H9 (cell line): ENCODE measurements at regions not wholly inside any gene's neighbourhood (a gene's known extent, or its start where the extent isn't known, plus 50 kb on each side); places are given as distances from the start of the nearest gene placed in this dataset.
"Not testable (repeated sequence)": the region's sequence is repeated elsewhere in the genome, so short reads cannot be mapped to it uniquely, and the experiment has no call there.

Experiments used
- DNase-seq: peaks from one replicate; pipeline ENCODE4 v3.0.0-alpha.2; 2017
- H2AFZ ChIP-seq: one replicate; pipeline ENCODE4 v1.6.1; 2013; ENCODE audit warnings: mild to moderate bottlenecking, low read length, control low read depth, moderate library complexity
- H2AK5ac ChIP-seq: 2 replicates; pipeline ENCODE4 v1.6.1; 2013; ENCODE audit warnings: low read length, control low read depth, mixed read lengths; ENCODE audit not compliant: insufficient read length
- H2BK120ac ChIP-seq: one replicate; pipeline ENCODE4 v1.6.1; 2013; ENCODE audit warnings: low read depth, mild to moderate bottlenecking, low read length, control low read depth, inconsistent platforms; ENCODE audit not compliant: poor library complexity, severe bottlenecking
- H2BK12ac ChIP-seq: 2 replicates; pipeline ENCODE4 v1.6.1; 2013; ENCODE audit warnings: low read length, control low read depth, mixed read lengths, low read depth; ENCODE audit not compliant: insufficient read length
- H2BK15ac ChIP-seq: 2 replicates; pipeline ENCODE4 v1.6.1; 2013; ENCODE audit warnings: low read depth, low read length, control low read depth
- H2BK20ac ChIP-seq: one replicate; pipeline ENCODE4 v1.6.1; 2013; ENCODE audit warnings: low read depth, mild to moderate bottlenecking, low read length, control low read depth, inconsistent platforms; ENCODE audit not compliant: poor library complexity, severe bottlenecking
- H2BK5ac ChIP-seq: 2 replicates; pipeline ENCODE4 v1.6.1; 2013; ENCODE audit warnings: low read length, control low read depth, mixed read lengths; ENCODE audit not compliant: insufficient read length
- H3K14ac ChIP-seq: 2 replicates; pipeline ENCODE4 v1.6.1; 2013; ENCODE audit warnings: low read length, control low read depth; ENCODE audit not compliant: insufficient read depth
- H3K18ac ChIP-seq: 2 replicates; pipeline ENCODE4 v1.6.1; 2013; ENCODE audit warnings: low read depth, mild to moderate bottlenecking, mixed read lengths, low read length, control low read depth; ENCODE audit not compliant: insufficient read length
- H3K23ac ChIP-seq: 2 replicates; pipeline ENCODE4 v1.6.1; 2013; ENCODE audit warnings: low read length, control low read depth, mixed read lengths, low read depth; ENCODE audit not compliant: insufficient read length
- H3K23me2 ChIP-seq: 2 replicates; pipeline ENCODE4 v1.6.1; 2013; ENCODE audit warnings: low read depth, mild to moderate bottlenecking, mixed read lengths, low read length, control low read depth; ENCODE audit not compliant: insufficient read length, poor library complexity, severe bottlenecking
- H3K27ac ChIP-seq: 2 replicates; pipeline ENCODE4 v1.5.1; 2013; ENCODE audit warnings: low read length, control low read depth, mixed read lengths, low read depth; ENCODE audit not compliant: insufficient read length
- H3K27me3 ChIP-seq: 2 replicates; pipeline ENCODE4 v1.6.1; 2013; ENCODE audit warnings: low read length, control low read depth, inconsistent platforms; ENCODE audit not compliant: insufficient read depth
- H3K4ac ChIP-seq: 2 replicates; pipeline ENCODE4 v1.6.1; 2013; ENCODE audit warnings: low read depth, mild to moderate bottlenecking, control low read depth, inconsistent platforms, low read length, moderate library complexity
- H3K4me1 ChIP-seq: 2 replicates; pipeline ENCODE4 v1.6.1; 2013; ENCODE audit warnings: low read length, control low read depth, inconsistent platforms; ENCODE audit not compliant: insufficient read depth
- H3K4me2 ChIP-seq: 2 replicates; pipeline ENCODE4 v1.6.1; 2013; ENCODE audit warnings: low read length, control low read depth, mixed read lengths; ENCODE audit not compliant: insufficient read length, insufficient read depth
- H3K56ac ChIP-seq: 2 replicates; pipeline ENCODE4 v1.6.1; 2013; ENCODE audit warnings: low read depth, mild to moderate bottlenecking, mixed read lengths, low read length, control low read depth; ENCODE audit not compliant: insufficient read length
- H3K79me1 ChIP-seq: 2 replicates; pipeline ENCODE4 v1.6.1; 2013; ENCODE audit warnings: low read depth, mild to moderate bottlenecking, moderate library complexity, low read length, control low read depth, inconsistent platforms; ENCODE audit not compliant: insufficient read depth, poor library complexity, severe bottlenecking
- H3K79me2 ChIP-seq: 2 replicates; pipeline ENCODE4 v1.6.1; 2013; ENCODE audit warnings: low read length, control low read depth, inconsistent platforms; ENCODE audit not compliant: insufficient read depth
- H3K9ac ChIP-seq: 2 replicates; pipeline ENCODE4 v1.6.1; 2013; ENCODE audit warnings: low read length, control low read depth, mixed read lengths; ENCODE audit not compliant: insufficient read length; ENCODE audit errors: extremely low read depth
- H3K9me3 ChIP-seq: one replicate; pipeline ENCODE4 v1.6.1; 2013; ENCODE audit warnings: low read depth, low read length, inconsistent platforms; ENCODE audit not compliant: control insufficient read depth
- H3T11ph ChIP-seq: one replicate; pipeline ENCODE4 v1.6.1; 2013; ENCODE audit warnings: mild to moderate bottlenecking, low read length, control low read depth, inconsistent platforms
- H4K20me1 ChIP-seq: one replicate; pipeline ENCODE4 v1.6.1; 2013; ENCODE audit not compliant: control insufficient read depth, insufficient read length, insufficient read depth
- H4K5ac ChIP-seq: 2 replicates; pipeline ENCODE4 v1.6.1; 2013; ENCODE audit warnings: low read depth, mild to moderate bottlenecking, mixed read lengths, low read length, control low read depth; ENCODE audit not compliant: insufficient read length
- H4K8ac ChIP-seq: replicated peaks from 2 replicates; pipeline ENCODE4 v1.6.1; 2013; ENCODE audit warnings: low read length, control low read depth, mixed read lengths, low read depth; ENCODE audit not compliant: insufficient read length
- H4K91ac ChIP-seq: 2 replicates; pipeline ENCODE4 v1.6.1; 2013; ENCODE audit warnings: low read depth, mild to moderate bottlenecking, moderate library complexity, mixed read lengths, low read length, control low read depth; ENCODE audit not compliant: insufficient read length
- H3K27ac Mint-ChIP-seq, 3 experiments: 2 replicates in 2 of 3; 3 replicates in 1 of 3; pipeline ENCODE4 v1.8.0; 2020 to 2021; ENCODE audit warnings: mixed read lengths in 3 of 3, mild to moderate bottlenecking in 1 of 3, moderate library complexity in 1 of 3
- H3K27me3 Mint-ChIP-seq: 2 replicates; pipeline ENCODE4 v1.8.0; 2021; ENCODE audit warnings: low read depth, mild to moderate bottlenecking, moderate library complexity, mixed read lengths
- H3K36me3 Mint-ChIP-seq, 3 experiments: 2 replicates in 2 of 3; 3 replicates in 1 of 3; pipeline ENCODE4 v1.8.0; 2020 to 2021; ENCODE audit warnings: low read depth in 3 of 3, mixed read lengths in 3 of 3; ENCODE audit not compliant: insufficient read depth in 1 of 3
- H3K4me1 Mint-ChIP-seq, 2 experiments: 2 replicates each; pipeline ENCODE4 v1.8.0; 2020; ENCODE audit warnings: mixed read lengths in 2 of 2
- H3K4me3 Mint-ChIP-seq, 2 experiments: 2 replicates in 1 of 2; 3 replicates in 1 of 2; pipeline ENCODE4 v1.8.0; 2020 to 2021; ENCODE audit warnings: mild to moderate bottlenecking in 2 of 2, mixed read lengths in 2 of 2, moderate library complexity in 1 of 2
- H3K9me3 Mint-ChIP-seq, 2 experiments: 2 replicates in 1 of 2; 3 replicates in 1 of 2; pipeline ENCODE4 v1.8.0; 2020; ENCODE audit warnings: mild to moderate bottlenecking in 2 of 2, mixed read lengths in 2 of 2, moderate library complexity in 1 of 2
- WGBS: extraction: QIAGEN DNeasy Blood & Tissue Kit; methylation state at CpG from one replicate; pipeline ENCODE4 v1.1.7; 2013; ENCODE audit warnings: missing lambda C conversion rate, low lambda C conversion rate, mixed read lengths; ENCODE audit not compliant: insufficient read length; ENCODE audit errors: extremely low coverage; 5-methylcytosine and 5-hydroxymethylcytosine counted together

- not testable (repeated sequence) for H3K9ac ChIP-seq, H4K8ac ChIP-seq, H3K4me3 Mint-ChIP-seq, H3K4me1 ChIP-seq, H2AFZ ChIP-seq, H3K27me3 ChIP-seq, H3K4me2 ChIP-seq, H2BK20ac ChIP-seq, H3K27ac ChIP-seq, H3K79me1 ChIP-seq, H2BK120ac ChIP-seq, H3K79me2 ChIP-seq, H3K18ac ChIP-seq, H3K23me2 ChIP-seq, H2BK5ac ChIP-seq, H3K27ac Mint-ChIP-seq, H3K23ac ChIP-seq, H4K5ac ChIP-seq, H4K20me1 ChIP-seq, H4K91ac ChIP-seq, H3K27me3 Mint-ChIP-seq, H3K56ac ChIP-seq, H3T11ph ChIP-seq, H3K4me1 Mint-ChIP-seq, H2BK15ac ChIP-seq, DNase-seq, H3K14ac ChIP-seq, H2AK5ac ChIP-seq, H3K4ac ChIP-seq, H2BK12ac ChIP-seq
- peaks cover 0 to 11% of the 10 kb centered on the region in 2 experiments; a peak in 3 of 5 replicates for H3K9me3 Mint-ChIP-seq
- no CpG with 5 or more reads among the region's 8 CpGs for WGBS
- peaks cover 90% of the 10 kb centered on the region for H3K9me3 ChIP-seq
- peaks cover 12 to 18% (median 16%) of the 10 kb centered on the region in 3 experiments; a peak in 6 of 7 replicates for H3K36me3 Mint-ChIP-seq
These were observed 139.2 kb upstream of the TPTE start for GRCh38 chr21:10382135-10382534.

GRCh38 chr21:10382580-10382979, 138.8 kb upstream of the TPTE start:
- H4K91ac ChIP-seq, H3K27me3 Mint-ChIP-seq, H4K5ac ChIP-seq, H3K79me1 ChIP-seq, H3K27ac Mint-ChIP-seq, H4K20me1 ChIP-seq, H3T11ph ChIP-seq, H2BK120ac ChIP-seq, H3K4me3 Mint-ChIP-seq, H3K27me3 ChIP-seq, H3K23me2 ChIP-seq, DNase-seq, H2BK12ac ChIP-seq, H2AFZ ChIP-seq, H3K79me2 ChIP-seq, H2AK5ac ChIP-seq, H3K27ac ChIP-seq, H2BK15ac ChIP-seq, H2BK5ac ChIP-seq, H3K56ac ChIP-seq, H3K4me2 ChIP-seq, H3K4me1 ChIP-seq, H3K14ac ChIP-seq, H3K9me3 Mint-ChIP-seq, H3K18ac ChIP-seq, H3K4ac ChIP-seq, H2BK20ac ChIP-seq, H3K23ac ChIP-seq, H3K9ac ChIP-seq, H3K4me1 Mint-ChIP-seq, H4K8ac ChIP-seq: not testable (repeated sequence)
- WGBS = no CpG with 5 or more reads among the region's 5 CpGs
- H3K36me3 Mint-ChIP-seq = peaks cover 8 to 18% (median 14%) of the 10 kb centered on the region in 3 experiments; a peak in 6 of 7 replicates
- peaks cover 91% of the 10 kb centered on the region for H3K9me3 ChIP-seq
